OCI-LY1 (cell line): ENCODE measurements at regions not wholly inside any gene's neighbourhood (a gene's known extent, or its start where the extent isn't known, plus 50 kb on each side); places are given as distances from the start of the nearest gene placed in this dataset.

Source experiments
- EZH2 ChIP-seq: fragments of 200-600 bp; sonication (generic), shearing (Covaris generic); IDR thresholded peaks from 2 replicates; pipeline ENCODE4 v1.8.0; 2017; ENCODE audit warnings: borderline replicate concordance, mixed run types, mild to moderate bottlenecking, antibody characterized with exemption, low read length, moderate library complexity, mixed read lengths
- TF ChIP-seq, protein P1 (sequence below): fragments of 200-600 bp; sonication (generic), shearing (Covaris generic); IDR thresholded peaks from 2 replicates; pipeline ENCODE4 v1.5.1; 2017; ENCODE audit warnings: mild to moderate bottlenecking, antibody characterized with exemption, low read length, moderate library complexity, mixed read lengths

DNA sequence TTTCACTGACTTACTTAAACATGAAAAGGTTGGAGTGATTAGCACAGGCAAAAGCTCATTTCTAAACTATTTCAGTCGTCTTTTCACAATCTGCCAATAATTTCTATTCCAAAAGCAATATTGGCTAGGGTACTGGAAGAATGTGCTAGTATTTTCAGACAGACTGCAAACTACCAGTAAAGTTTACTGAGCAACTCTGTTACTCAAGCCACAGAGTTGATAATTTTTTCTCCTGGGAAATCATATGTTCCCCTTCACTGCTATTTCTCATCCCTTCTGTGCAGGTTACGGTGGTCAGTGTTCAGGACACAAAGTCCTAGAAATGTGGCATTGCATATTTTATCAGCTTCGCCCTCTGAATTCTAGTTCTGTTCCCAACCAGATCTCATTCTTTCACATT is 343.3 kb upstream of the TNC start:
- no peak for TF ChIP-seq EZH2
- TF ChIP-seq, protein P1, sequence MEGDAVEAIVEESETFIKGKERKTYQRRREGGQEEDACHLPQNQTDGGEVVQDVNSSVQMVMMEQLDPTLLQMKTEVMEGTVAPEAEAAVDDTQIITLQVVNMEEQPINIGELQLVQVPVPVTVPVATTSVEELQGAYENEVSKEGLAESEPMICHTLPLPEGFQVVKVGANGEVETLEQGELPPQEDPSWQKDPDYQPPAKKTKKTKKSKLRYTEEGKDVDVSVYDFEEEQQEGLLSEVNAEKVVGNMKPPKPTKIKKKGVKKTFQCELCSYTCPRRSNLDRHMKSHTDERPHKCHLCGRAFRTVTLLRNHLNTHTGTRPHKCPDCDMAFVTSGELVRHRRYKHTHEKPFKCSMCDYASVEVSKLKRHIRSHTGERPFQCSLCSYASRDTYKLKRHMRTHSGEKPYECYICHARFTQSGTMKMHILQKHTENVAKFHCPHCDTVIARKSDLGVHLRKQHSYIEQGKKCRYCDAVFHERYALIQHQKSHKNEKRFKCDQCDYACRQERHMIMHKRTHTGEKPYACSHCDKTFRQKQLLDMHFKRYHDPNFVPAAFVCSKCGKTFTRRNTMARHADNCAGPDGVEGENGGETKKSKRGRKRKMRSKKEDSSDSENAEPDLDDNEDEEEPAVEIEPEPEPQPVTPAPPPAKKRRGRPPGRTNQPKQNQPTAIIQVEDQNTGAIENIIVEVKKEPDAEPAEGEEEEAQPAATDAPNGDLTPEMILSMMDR, result no peak
